C4-2B (cell line): ENCODE measurements at regions not wholly inside any gene's neighbourhood (a gene's known extent, or its start where the extent isn't known, plus 50 kb on each side); places are given as distances from the start of the nearest gene placed in this dataset.

Experiments
- ZFX ChIP-seq: fragments of 450-650 bp; IDR thresholded peaks from 2 replicates; pipeline ENCODE4 v1.6.1; 2017
- TF ChIP-seq, protein P1 (sequence below): fragments of 450-650 bp; conservative IDR thresholded peaks from 2 replicates; pipeline ENCODE4 v1.5.1; 2017; ENCODE audit warnings: mild to moderate bottlenecking

DNA sequence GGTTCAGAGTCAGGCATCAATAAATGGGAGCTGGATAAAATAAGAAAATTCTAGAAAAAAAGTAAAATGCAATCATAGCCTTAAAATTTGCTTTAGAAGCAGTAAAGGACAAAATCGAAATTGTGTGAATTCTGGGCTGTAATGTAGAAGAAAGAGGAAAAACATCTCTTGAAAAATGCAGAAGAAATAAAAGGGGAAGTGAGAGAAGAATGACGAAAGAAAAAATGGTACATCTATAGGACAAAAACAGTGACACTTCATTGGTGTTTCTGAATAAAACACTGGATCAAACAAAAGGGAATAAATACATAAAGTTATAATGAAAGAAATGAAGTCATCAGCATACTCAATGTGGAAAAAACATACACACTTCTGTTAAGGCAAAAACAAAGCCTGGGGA, 642.3 kb downstream of the ACTL7B start:
- TF ChIP-seq, protein P1, sequence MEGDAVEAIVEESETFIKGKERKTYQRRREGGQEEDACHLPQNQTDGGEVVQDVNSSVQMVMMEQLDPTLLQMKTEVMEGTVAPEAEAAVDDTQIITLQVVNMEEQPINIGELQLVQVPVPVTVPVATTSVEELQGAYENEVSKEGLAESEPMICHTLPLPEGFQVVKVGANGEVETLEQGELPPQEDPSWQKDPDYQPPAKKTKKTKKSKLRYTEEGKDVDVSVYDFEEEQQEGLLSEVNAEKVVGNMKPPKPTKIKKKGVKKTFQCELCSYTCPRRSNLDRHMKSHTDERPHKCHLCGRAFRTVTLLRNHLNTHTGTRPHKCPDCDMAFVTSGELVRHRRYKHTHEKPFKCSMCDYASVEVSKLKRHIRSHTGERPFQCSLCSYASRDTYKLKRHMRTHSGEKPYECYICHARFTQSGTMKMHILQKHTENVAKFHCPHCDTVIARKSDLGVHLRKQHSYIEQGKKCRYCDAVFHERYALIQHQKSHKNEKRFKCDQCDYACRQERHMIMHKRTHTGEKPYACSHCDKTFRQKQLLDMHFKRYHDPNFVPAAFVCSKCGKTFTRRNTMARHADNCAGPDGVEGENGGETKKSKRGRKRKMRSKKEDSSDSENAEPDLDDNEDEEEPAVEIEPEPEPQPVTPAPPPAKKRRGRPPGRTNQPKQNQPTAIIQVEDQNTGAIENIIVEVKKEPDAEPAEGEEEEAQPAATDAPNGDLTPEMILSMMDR, result no peak
- TF ChIP-seq ZFX, result no peak
